DMS153 treated with DMSO at 0.1 percent for 48 hours (cell line): ENCODE measurements at regions not wholly inside any gene's neighbourhood (a gene's known extent, or its start where the extent isn't known, plus 50 kb on each side); places are given as distances from the start of the nearest gene placed in this dataset.

ENCODE experiments used
- DNase-seq: peaks from one replicate; lab custom pipeline; 2025; ENCODE audit not compliant: unreplicated experiment; lab: John Stamatoyannopoulos, UW

DNA sequence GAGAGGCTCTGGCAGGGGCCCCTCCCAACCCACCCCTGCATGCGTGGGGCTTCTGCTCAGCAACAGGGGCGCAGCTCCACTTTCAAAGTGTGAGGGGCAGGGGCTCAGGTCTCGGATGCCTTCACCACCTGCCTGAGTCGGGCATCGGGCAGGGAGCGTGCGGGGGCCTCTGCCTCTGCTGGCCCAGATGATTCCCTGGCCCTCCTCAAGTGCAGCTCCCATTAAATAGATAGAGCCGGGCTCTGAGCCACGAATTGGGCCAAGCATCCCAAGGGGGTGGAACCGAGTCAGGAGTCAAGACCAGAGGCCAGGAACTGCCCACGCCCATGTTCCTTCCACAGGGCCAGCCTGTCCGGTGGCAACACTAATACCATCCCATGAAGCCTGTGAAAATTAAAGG lies 108.9 kb upstream of the FAM20C start:
- no peak for DNase-seq

- DNase-seq = no peak
Observed at GRCh38 chr7:83861-84632, 108.3 kb upstream of the FAM20C start.

DNA sequence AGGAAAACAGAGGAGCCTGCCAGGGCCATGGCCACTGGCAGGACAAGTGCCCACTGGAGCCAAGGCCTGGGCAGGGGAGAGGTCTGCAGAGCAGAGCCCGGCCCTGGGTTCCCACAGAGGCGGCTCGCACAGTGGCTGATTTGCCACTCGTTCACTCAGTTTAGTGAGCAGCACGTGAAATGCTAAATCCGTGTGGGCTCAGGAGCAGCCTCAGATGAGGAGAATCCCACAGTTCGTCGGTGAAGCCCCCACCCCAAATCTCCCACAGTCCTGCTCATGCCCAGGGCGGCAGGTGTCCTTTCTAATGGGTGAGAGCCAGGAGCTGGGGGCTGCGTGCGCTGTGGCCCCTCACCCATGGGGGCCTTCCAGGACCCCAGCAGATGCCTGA lies 107.7 kb upstream of the FAM20C start:
- no peak for DNase-seq

GRCh38 chr7:85074-85882 lies 107.1 kb upstream of the FAM20C start:
- DNase-seq = no peak

GRCh38 chr7:85883-86515 lies 106.4 kb upstream of the FAM20C start:
- DNase-seq = no peak

- no peak for DNase-seq
Observed at GRCh38 chr7:86629-87028, 105.7 kb upstream of the FAM20C start.

DNA sequence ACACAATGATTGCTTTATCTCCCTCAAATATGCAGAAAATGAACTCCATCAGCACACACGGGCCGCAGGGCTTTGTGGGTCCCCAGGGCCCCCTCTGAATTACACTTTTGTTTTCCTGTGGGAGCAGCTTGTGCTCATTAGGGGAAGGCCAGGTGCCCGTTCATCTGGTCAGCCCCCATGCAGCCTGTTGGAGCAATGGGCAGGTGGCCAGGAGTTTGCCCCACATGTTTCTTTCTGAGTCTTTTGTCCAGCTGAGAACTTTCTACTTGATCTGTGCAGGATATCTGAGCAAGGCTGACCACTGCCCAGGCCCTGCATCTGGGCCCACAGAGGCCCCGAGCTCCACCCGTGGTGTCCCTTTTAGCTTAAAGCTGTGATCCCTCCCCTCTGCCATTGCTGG lies 105.3 kb upstream of the FAM20C start:
- DNase-seq = no peak

- DNase-seq = no peak
Observed at GRCh38 chr7:87671-88070, 104.7 kb upstream of the FAM20C start.

DNA sequence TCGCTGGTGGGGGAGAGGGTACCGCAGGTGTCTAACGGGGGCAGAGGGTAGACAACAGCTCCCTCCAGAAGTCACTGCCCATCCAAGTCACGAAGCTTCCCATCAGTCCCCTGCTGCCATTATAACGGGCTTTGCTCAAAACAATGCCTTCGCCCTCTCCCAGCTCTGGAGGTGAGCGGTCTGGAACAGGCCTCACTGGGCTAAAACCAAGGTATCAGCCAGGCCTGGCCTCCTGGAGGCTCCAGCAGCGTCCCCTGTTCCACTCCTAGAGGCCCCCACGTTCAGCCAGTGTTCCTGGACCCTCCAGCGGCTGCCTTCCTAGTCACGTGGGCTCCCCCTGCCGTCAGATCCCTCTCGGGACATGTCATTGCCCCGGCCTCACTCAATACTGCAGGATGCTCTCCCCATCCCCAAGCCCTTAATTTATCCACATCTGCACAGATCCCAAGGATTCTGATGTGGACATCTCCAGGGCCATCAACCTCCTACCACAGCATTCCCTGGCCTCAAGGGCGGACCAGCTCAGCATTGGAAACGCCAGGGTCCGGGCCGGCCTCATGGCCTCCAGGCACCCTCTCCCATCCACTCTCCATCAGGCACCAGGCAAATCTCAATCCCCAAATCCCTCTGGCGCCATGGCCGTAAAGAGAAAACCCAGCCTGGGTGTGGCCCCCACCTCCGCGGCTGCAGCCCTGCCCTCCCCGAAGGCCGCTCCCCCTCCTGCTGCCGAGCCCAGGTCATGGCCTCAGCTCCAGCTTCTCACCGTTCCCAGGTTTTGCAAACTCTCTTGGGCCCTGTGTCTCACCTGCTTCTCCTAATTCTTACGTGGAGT lies 104.1 kb upstream of the FAM20C start:
- no peak for DNase-seq

GRCh38 chr7:88927-89231 lies 103.5 kb upstream of the FAM20C start:
- DNase-seq = no peak

DNA sequence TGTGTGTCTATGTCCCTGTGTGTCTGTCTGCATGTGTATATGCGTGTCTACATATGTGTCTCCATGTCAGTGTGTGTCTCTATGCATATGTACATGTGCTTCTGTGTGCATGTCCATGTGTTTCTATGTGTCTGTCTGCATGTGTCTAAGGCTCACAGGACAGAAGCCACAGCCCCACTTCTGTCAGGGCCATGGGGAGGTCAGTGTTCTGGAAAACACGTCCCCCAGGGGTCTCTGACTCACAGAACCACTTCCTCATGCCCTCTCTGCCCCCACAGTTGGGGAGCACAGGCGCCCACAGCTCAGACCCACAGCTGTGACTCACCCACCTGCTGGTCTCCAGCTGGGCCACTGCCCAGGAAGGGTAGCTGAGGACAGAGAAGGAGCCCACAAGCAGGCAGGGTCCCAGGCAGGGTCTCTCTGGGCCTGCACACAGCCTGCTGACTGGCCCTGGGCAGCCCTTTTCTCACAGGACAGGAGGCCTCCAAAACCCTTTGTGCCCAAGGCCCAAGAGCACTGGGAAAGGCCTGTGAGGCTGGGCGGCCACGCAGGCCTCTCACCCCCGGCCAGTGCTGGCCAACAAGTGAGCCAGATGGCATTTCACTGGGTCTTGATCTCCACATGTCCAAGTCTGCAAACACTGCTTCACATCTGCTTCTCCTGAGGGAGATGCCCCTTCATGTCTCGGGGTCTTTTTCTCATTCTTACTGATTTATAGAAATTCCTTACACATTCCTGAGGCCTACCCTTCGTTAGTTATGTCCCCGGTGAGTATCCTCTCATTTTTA lies 102.9 kb upstream of the FAM20C start:
- no peak for DNase-seq

DNA sequence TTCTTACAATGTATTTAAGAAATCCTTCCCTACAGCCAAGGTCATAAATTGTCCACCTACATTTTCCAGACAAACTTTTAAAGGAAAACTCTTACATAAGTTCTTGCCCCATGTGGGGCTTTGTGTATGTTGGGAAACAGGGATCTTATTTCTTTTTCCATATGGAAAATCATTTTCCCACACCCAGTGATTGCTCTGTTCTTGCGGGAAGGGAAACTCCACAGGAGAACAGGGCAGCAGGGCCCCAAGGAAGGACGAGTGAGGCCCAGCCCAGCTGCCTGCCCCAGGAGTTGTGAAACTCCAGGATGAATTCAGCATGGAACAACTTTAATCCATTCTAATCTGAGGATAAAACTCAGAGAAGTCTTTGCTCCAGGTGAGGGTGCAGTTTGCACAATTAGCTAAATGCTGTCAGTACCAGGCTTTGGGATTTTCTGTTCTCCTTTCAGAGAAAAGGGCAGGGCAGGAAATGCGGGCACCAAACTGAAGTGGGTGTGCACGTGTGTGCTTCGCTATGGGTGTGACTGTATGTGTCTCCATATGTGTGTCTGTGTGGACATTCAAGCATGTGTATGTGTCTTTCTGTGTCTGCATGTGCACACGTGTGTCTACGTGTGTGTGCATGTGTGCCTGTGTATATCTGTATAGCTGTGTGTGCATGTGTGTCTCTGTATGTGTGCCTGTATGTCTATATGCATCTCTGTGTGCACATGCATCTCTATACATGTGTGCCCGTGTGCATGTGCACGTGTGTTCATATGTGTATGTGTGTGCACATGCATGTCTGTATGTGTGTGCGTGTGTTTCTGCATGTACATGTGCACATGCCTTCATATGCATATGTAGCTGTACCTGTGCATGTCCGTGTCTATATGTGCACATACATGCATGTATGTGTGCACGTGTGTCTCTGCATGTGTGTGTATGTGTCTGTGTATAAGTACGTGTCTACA lies 102.0 kb upstream of the FAM20C start:
- DNase-seq = no peak

- no peak for DNase-seq
Observed at GRCh38 chr7:91396-92175, 100.8 kb upstream of the FAM20C start.

DNA sequence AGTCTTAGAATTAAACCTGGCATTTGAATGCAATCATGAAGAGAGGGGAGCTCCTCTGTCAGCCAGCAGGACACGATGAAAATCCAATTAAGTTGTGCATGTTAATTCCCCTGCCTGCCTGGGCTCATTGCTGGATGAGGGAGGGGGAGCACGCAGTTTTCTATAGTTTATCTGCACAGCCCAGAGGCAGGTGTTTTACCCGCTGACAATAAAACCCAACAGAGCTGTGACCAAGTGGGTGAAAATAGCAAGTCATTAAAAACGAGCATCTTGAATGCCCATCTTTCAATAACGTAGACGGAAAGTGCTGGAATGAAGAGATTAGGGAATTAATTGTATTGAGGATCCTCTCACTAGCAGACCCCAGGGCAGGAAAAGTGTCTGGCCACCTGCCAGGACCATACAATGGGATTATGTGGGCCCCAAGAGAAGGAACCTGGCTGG lies 100.1 kb upstream of the FAM20C start:
- no peak for DNase-seq

GRCh38 chr7:92888-93672 lies 99.3 kb upstream of the FAM20C start:
- no peak for DNase-seq

GRCh38 chr7:94251-94801 lies 98.0 kb upstream of the FAM20C start:
- DNase-seq = no peak

DNA sequence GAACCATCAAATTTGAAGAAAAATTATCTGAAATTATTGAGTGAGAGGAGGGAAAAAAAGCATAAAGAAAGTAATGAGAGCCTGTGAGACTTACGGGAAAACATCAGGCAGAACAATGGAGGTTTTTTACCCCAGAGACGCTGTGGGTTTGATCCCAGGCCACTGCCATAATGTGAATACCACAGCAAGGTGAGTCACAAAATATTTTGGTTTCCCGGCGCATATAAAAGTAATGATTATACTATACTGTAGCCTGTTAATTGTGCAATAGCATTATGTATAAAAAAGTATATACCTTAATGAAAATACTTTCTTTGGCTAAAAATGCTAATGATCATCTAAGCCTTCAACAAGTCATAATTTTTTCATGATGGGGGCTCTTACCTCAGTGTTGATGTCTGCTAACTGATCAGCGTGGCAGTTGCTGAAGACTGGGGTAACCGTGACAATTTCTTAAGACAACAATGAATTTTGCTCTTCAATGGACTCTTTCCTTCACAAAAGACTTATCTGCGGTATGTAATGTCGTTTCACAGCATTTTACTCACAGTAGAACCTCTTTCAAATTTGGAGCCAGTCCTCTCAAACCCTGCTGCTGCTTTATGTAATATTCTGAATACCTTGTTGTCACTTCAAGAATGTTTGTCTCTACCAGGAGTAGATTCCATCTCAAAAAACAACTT lies 97.0 kb upstream of the FAM20C start:
- no peak for DNase-seq
